Parathyroid adenoma (tissue), 2 donors: ENCODE measurements at regions not wholly inside any gene's neighbourhood (a gene's known extent, or its start where the extent isn't known, plus 50 kb on each side); places are given as distances from the start of the nearest gene placed in this dataset.

ENCODE experiments used
- H2AFZ ChIP-seq: fragments of 300-600 bp; sonication (generic); one replicate; pipeline ENCODE4 v1.7.0; 2017; ENCODE audit warnings: antibody characterized with exemption, mild to moderate bottlenecking
- H3K27ac ChIP-seq: fragments of 300-600 bp; sonication (generic); one replicate; pipeline ENCODE4 v1.7.0; 2017
- H3K27me3 ChIP-seq: fragments of 300-600 bp; sonication (generic); one replicate; pipeline ENCODE4 v1.7.0; 2017; ENCODE audit warnings: low read length; ENCODE audit not compliant: control insufficient read depth, insufficient read depth
- H3K36me3 ChIP-seq: fragments of 300-600 bp; sonication (generic); one replicate; pipeline ENCODE4 v1.7.0; 2017; ENCODE audit warnings: low read length; ENCODE audit not compliant: control insufficient read depth, insufficient read depth
- H3K4me1 ChIP-seq: fragments of 300-600 bp; sonication (generic); one replicate; pipeline ENCODE4 v1.7.0; 2017; ENCODE audit warnings: control low read depth
- H3K4me2 ChIP-seq: fragments of 300-600 bp; sonication (generic); one replicate; pipeline ENCODE4 v1.7.0; 2017; ENCODE audit warnings: low read length
- H3K4me3 ChIP-seq: fragments of 300-600 bp; sonication (generic); one replicate; pipeline ENCODE4 v1.7.0; 2017; ENCODE audit warnings: low read depth, low read length
- H3K79me2 ChIP-seq: fragments of 300-600 bp; sonication (generic); one replicate; pipeline ENCODE4 v1.7.0; 2017; ENCODE audit warnings: control low read depth
- H3K9ac ChIP-seq: fragments of 300-600 bp; sonication (generic); one replicate; pipeline ENCODE4 v1.7.0; 2017; ENCODE audit warnings: mild to moderate bottlenecking
- H3K9me3 ChIP-seq: fragments of 300-600 bp; sonication (generic); one replicate; pipeline ENCODE4 v1.7.0; 2017; ENCODE audit warnings: low read length; ENCODE audit not compliant: control insufficient read depth
- TF ChIP-seq, protein P1 (sequence below): fragments of 300-600 bp; sonication (generic); IDR thresholded peaks from one replicate; pipeline ENCODE4 v1.7.0; 2017; ENCODE audit warnings: antibody characterized with exemption, mild to moderate bottlenecking
- donor health status: primary hyperparathyroidism.

DNA sequence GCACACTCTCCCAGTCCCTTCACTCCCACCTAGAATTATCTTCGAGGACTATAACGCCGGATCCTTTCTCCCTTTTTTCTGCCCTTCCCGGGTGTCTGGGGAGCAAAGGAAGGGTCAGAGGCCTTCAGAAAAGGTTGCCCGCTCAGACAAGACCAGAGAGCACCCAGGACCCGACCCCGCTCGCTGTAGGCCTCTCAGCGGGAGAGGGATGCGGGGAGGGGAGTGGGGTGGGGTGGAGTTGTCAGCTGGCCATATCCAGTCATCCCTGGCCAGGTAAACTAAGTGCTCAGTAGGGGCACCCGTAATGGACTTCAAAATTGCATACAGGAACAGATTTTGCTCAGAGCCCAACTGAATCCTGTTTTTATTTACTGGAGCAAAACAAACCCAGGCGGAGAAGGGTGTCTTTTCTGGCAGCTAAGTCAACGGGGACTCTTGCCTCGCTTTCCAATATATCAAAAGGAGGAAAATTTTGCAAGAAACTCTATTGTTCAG, 65.0 kb downstream of the NOL4 start:
- Histone ChIP-seq H3K4me2 (peak overlapping the region; percentile 56), H3K9me3 (no peaks in the 10 kb centered on the region), H3K4me1 (no peaks in the 10 kb centered on the region), H3K27me3 (no peaks in the 10 kb centered on the region), H3K9ac (no peak overlapping the region), H3K4me3 (no peak overlapping the region), H3K27ac (no peak overlapping the region), H2AFZ (peak overlapping the region; percentile 38), H3K36me3 (no peaks in the 10 kb centered on the region), H3K79me2 (no peaks in the 10 kb centered on the region)
- TF ChIP-seq, protein P1, sequence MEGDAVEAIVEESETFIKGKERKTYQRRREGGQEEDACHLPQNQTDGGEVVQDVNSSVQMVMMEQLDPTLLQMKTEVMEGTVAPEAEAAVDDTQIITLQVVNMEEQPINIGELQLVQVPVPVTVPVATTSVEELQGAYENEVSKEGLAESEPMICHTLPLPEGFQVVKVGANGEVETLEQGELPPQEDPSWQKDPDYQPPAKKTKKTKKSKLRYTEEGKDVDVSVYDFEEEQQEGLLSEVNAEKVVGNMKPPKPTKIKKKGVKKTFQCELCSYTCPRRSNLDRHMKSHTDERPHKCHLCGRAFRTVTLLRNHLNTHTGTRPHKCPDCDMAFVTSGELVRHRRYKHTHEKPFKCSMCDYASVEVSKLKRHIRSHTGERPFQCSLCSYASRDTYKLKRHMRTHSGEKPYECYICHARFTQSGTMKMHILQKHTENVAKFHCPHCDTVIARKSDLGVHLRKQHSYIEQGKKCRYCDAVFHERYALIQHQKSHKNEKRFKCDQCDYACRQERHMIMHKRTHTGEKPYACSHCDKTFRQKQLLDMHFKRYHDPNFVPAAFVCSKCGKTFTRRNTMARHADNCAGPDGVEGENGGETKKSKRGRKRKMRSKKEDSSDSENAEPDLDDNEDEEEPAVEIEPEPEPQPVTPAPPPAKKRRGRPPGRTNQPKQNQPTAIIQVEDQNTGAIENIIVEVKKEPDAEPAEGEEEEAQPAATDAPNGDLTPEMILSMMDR = no peak

DNA sequence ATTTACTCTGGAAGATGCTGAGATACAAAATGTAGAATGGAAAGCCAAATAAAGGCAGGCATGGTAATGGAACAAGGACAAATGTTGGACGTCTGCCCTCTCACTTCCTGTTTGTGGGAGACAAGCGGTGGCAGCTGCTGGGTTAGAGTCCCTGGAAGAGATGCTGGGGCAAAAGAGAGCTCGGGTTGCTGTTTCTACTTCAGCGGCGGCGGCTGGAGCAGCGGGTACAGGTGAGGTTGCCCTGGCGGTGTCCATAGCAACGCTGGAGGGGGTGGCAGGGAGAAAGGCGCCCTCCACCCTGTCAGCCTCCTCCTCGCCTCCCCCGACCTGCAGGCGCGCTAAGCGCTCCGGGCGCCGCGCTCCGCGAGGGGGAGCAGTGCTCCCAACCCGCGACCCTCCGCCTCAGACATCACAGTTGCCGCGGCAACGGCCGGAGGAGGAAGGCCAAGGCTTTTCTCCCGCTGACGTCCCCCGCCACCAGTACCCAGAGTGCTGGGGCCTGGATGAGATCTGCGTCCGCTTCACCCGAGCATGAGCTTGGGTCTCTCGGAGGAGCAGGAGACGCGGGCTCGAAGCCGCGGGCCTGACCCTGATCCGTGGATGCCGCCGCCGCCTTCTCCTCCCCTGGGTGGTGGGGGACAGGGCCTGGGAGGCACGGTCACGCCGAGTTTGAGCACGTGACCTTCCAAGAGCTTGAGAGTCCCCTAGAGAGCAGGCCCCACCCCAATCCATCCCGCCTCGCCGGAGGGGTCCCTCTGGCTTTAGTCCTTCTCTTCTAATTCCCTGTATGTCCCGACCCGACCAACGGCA, 65.6 kb downstream of the NOL4 start:
- Histone ChIP-seq H3K4me3 (no peak overlapping the region), H3K9ac (no peak overlapping the region)

DNA sequence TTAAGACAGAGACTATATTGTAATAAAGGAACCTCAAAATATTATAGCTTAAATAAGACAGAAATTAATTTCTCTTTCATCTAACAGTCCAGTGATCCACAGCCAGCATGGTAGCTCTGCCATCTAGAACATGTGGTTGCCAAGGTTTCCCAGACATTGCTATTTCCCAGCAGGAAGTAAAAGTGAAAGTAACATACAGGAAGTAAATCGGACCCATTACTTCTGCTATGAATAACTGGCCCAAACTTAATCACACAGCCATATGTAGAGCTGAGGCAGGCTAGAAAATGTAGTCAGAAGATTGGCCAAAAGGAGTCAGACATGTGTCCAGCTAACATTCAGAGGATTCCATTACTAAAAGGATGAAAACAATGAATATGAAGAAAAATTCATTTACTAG, 71.0 kb downstream of the NOL4 start:
- no peak overlapping the region for H2AFZ ChIP-seq
- H3K9me3 ChIP-seq = no peaks in the 10 kb centered on the region
- no peak overlapping the region for H3K27ac ChIP-seq
- H3K36me3 ChIP-seq = no peaks in the 10 kb centered on the region
- no peak overlapping the region for H3K9ac ChIP-seq
- TF ChIP-seq, protein P1 = no peak
- no peak overlapping the region for H3K4me2 ChIP-seq
- H3K79me2 ChIP-seq = no peaks in the 10 kb centered on the region
- H3K27me3 ChIP-seq = no peaks in the 10 kb centered on the region
- H3K4me1 ChIP-seq = no peaks in the 10 kb centered on the region
- H3K4me3 ChIP-seq = no peak overlapping the region

More for the DNA sequence above, 65.6 kb downstream of the NOL4 start:
- H3K36me3 ChIP-seq = no peaks in the 10 kb centered on the region
- no peaks in the 10 kb centered on the region for H3K27me3 ChIP-seq
- peak overlapping the region; percentile 56 for H3K4me2 ChIP-seq
- H3K4me1 ChIP-seq = no peaks in the 10 kb centered on the region
- TF ChIP-seq, protein P1 = no peak
- no peaks in the 10 kb centered on the region for H3K9me3 ChIP-seq
- peak overlapping the region; percentile 62 for H2AFZ ChIP-seq
- H3K79me2 ChIP-seq = no peaks in the 10 kb centered on the region
- no peak overlapping the region for H3K27ac ChIP-seq

DNA sequence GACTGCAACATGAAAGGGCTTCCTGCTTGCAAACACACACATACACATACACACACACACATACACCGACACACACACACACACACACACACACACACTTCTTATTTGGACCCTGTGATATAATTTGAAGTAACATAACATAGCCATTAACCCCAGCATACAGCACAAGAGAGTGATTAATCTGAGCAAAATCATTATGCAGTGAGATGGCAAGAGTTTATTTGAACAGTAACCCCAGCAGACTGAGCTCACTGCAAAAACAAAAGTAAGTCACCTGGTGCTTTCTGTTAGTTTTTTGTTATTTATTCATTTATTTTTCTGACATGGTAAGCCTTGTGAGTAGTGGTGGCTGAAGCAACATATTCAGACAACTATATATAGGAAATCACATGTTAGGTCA, 93.7 kb downstream of the NOL4 start:
- Histone ChIP-seq H3K4me2 (no peak overlapping the region), H3K4me1 (no peaks in the 10 kb centered on the region), H3K27ac (no peak overlapping the region), H3K4me3 (no peak overlapping the region), H2AFZ (no peak overlapping the region), H3K27me3 (no peaks in the 10 kb centered on the region), H3K9me3 (no peaks in the 10 kb centered on the region), H3K79me2 (no peaks in the 10 kb centered on the region), H3K36me3 (no peaks in the 10 kb centered on the region), H3K9ac (no peak overlapping the region)
- TF ChIP-seq, protein P1 = no peak

DNA sequence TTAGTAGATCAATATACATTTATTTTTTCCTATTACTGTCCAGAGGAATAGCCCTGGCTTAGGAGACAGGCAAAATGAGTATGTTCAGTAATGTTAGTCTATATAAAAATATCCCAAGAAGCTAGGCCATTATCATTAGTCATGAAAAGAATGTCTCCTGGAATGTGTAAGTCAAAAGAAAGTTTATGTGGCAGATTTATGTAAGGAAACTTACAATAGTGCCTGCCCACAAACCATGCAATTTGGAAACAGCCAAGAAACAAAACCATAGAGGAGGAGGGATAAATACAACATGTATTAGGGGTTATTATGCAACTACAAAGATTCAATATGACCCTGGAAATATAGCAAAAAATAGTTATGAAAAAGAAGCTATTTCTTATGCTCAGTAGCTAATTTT, 96.3 kb downstream of the NOL4 start:
- no peaks in the 10 kb centered on the region for H3K9me3 ChIP-seq
- no peak overlapping the region for H2AFZ ChIP-seq
- no peak overlapping the region for H3K27ac ChIP-seq
- H3K36me3 ChIP-seq = no peaks in the 10 kb centered on the region
- TF ChIP-seq, protein P1 = no peak
- no peaks in the 10 kb centered on the region for H3K4me1 ChIP-seq
- H3K79me2 ChIP-seq = no peaks in the 10 kb centered on the region
- H3K4me2 ChIP-seq = no peak overlapping the region
- no peak overlapping the region for H3K4me3 ChIP-seq
- H3K27me3 ChIP-seq = no peaks in the 10 kb centered on the region
- H3K9ac ChIP-seq = no peak overlapping the region
